ENCODE measurements at regions not wholly inside any gene's neighbourhood (a gene's known extent, or its start where the extent isn't known, plus 50 kb on each side); places are given as distances from the start of the nearest gene placed in this dataset.

- no peak for TF ChIP-seq ATF3 (IDR thresholded peaks at IDR 0.05; ENCODE audit: insufficient read depth, low read depth, low read length)
These were observed 546.8 kb upstream of the FMR1 start (continued) for GRCh38 chrX:147364896-147365295.

All from H1 (cell line).